ENCODE measurements at regions not wholly inside any gene's neighbourhood (a gene's known extent, or its start where the extent isn't known, plus 50 kb on each side); places are given as distances from the start of the nearest gene placed in this dataset.

DNA sequence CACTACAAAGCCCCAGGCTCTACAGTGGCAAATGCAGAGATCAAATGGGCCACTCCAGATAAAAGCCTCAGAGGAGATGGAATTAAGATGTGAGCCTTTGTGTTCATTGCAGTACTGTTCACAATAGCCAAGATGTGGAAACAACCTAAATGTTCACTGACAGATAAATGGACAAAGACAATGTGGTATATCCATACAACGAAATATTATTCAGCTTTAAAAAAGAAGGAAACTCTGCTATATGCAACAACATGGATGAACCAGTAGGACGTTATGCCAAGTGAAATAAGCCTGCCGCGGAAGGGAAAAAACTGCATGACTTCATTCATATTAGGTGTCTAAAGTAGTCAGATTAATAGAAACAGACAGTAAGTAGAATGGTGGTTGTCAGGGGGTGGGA, 170.5 kb upstream of the TBX20 start:
- Histone ChIP-seq H3K4me3 (no peak overlapping the region), H3K27me3 (peaks cover 0 to 5% (median 0%) of the 10 kb centered on the region in 3 donors), H3K27ac (no peak overlapping the region), H3K9me3 (peaks cover 0 to 7% (median 2%) of the 10 kb centered on the region in 4 donors), H3K4me1 (peaks cover 0 to 4% (median 0%) of the 10 kb centered on the region in 4 donors), H3K36me3 (no peaks in the 10 kb centered on the region)
- intact Hi-C loops (cut with DNase I; ENCODE audit: low total_unique reads): loop anchor here (10.0 kb wide), 1 partner anchor 90 kb away; no protein-coding TSS in a partner anchor
- TF ChIP-seq POLR2AphosphoS5 (IDR thresholded peaks at IDR 0.05) (no peak), EP300 (IDR thresholded peaks at IDR 0.05) (no peak), POLR2A (IDR thresholded peaks at IDR 0.05) (no peak)
- TF ChIP-seq, protein P1, sequence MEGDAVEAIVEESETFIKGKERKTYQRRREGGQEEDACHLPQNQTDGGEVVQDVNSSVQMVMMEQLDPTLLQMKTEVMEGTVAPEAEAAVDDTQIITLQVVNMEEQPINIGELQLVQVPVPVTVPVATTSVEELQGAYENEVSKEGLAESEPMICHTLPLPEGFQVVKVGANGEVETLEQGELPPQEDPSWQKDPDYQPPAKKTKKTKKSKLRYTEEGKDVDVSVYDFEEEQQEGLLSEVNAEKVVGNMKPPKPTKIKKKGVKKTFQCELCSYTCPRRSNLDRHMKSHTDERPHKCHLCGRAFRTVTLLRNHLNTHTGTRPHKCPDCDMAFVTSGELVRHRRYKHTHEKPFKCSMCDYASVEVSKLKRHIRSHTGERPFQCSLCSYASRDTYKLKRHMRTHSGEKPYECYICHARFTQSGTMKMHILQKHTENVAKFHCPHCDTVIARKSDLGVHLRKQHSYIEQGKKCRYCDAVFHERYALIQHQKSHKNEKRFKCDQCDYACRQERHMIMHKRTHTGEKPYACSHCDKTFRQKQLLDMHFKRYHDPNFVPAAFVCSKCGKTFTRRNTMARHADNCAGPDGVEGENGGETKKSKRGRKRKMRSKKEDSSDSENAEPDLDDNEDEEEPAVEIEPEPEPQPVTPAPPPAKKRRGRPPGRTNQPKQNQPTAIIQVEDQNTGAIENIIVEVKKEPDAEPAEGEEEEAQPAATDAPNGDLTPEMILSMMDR (IDR thresholded peaks at IDR 0.05): no peak
- WGBS, 5 donors: 80 to 87% (median 85%) methylated on average over 4 of the region's 4 CpGs
- no peak for DNase-seq

DNA sequence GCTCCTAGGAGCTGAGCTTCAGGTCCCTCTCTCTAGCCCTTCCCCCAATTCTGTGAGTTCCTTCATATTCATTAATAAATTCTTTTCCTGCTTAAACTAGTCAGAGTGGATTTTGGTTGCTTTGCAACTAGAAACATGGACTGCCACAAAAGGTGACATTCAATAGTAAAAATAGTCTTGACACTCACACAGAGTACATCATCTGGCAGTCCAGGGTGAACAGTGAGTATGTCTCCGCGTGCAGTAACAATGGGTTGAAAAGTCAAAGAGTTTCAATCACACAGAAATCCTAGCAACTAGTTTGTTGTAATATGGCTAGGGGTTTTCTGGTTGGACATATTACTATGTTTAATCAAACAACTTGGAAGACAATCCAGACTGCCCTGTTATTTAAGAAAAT, 168.8 kb upstream of the TBX20 start:
- intact Hi-C loops (cut with DNase I; ENCODE audit: low total_unique reads): loop anchor here (10.0 kb wide), 1 partner anchor 92 kb away; no protein-coding TSS in a partner anchor
- TF ChIP-seq EP300 (IDR thresholded peaks at IDR 0.05) (no peak), POLR2AphosphoS5 (IDR thresholded peaks at IDR 0.05) (no peak)
- DNase-seq: no peak
- WGBS, 5 donors: 90 to 98% (median 94%) methylated on average over 2 of the region's 2 CpGs
- Histone ChIP-seq H3K4me1 (peaks cover 0 to 4% (median 0%) of the 10 kb centered on the region in 4 donors), H3K9me3 (peaks cover 0 to 7% (median 0%) of the 10 kb centered on the region in 4 donors), H3K27me3 (peaks cover 0 to 5% (median 0%) of the 10 kb centered on the region in 3 donors), H3K36me3 (no peaks in the 10 kb centered on the region), H3K27ac (no peak overlapping the region), H3K4me3 (no peak overlapping the region)

DNA sequence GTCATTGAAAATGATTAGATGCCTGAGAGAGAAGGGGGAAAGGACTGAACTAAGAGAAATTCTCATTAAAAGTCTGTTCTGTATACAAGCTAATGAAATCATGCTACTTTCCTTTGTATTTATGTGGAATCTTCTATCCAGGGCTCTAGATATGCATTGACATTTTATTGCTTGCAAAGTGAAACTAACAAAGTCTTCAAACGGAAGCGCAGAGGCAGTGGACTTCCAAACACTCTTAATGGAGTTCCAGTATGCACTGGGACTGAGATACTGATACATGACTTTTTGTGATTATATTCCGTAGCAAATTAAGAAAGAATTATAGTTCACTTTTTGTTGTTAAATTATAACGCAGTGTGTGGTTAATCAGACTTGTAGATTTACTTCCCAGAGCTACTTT, 166.8 kb upstream of the TBX20 start:
- DNase-seq: no peak
- no peaks in the 10 kb centered on the region for H3K36me3 ChIP-seq
- intact Hi-C loops (cut with DNase I; ENCODE audit: low total_unique reads): loop anchor here (10.0 kb wide), 1 partner anchor 94 kb away; no protein-coding TSS in a partner anchor
- no peak for TF ChIP-seq EP300 (IDR thresholded peaks at IDR 0.05)
- TF ChIP-seq POLR2AphosphoS5 (IDR thresholded peaks at IDR 0.05): no peak
- TF ChIP-seq POLR2A (IDR thresholded peaks at IDR 0.05): no peak
- TF ChIP-seq, protein P1 (IDR thresholded peaks at IDR 0.05): no peak
- H3K4me1 ChIP-seq: peaks cover 0 to 4% (median 0%) of the 10 kb centered on the region in 4 donors
- H3K27me3 ChIP-seq: peaks cover 0 to 5% (median 0%) of the 10 kb centered on the region in 3 donors
- 38 to 59% (median 44%) methylated on average over 4 of the region's 4 CpGs for WGBS, 5 donors
- H3K4me3 ChIP-seq: no peak overlapping the region
- H3K27ac ChIP-seq: no peak overlapping the region
- H3K9me3 ChIP-seq: no peaks in the 10 kb centered on the region

DNA sequence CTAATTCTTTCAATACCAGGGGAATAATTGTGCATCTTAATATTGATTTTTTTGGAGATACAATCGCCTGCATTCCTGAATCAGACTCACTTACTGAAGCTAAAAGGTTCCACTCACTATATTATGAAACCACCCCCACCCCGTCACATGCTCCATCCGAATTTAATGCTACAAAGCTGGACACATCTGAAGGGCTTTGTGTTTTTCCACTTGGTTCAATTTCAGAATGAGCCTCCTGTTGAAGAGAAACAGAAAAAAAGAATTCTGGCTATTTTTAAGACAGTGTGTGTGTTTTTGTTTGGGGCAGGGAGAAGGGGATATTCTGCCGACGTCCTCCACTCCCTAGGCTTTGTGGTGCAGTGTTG, 165.5 kb upstream of the TBX20 start:
- no peaks in the 10 kb centered on the region for H3K36me3 ChIP-seq
- no peaks in the 10 kb centered on the region for H3K9me3 ChIP-seq
- peaks cover 0 to 5% (median 0%) of the 10 kb centered on the region in 3 donors for H3K27me3 ChIP-seq
- no peak for DNase-seq
- intact Hi-C loops (cut with DNase I; ENCODE audit: low total_unique reads): no loop called here
- H3K4me3 ChIP-seq: no peak overlapping the region
- peaks cover 0 to 4% (median 0%) of the 10 kb centered on the region in 4 donors for H3K4me1 ChIP-seq
- H3K27ac ChIP-seq: no peak overlapping the region
- 63 to 74% (median 67%) methylated on average over 5 of the region's 5 CpGs for WGBS, 5 donors
- TF ChIP-seq, protein P1 (IDR thresholded peaks at IDR 0.05): no peak
- TF ChIP-seq POLR2A (IDR thresholded peaks at IDR 0.05) (no peak), POLR2AphosphoS5 (IDR thresholded peaks at IDR 0.05) (no peak), EP300 (IDR thresholded peaks at IDR 0.05) (no peak)

DNA sequence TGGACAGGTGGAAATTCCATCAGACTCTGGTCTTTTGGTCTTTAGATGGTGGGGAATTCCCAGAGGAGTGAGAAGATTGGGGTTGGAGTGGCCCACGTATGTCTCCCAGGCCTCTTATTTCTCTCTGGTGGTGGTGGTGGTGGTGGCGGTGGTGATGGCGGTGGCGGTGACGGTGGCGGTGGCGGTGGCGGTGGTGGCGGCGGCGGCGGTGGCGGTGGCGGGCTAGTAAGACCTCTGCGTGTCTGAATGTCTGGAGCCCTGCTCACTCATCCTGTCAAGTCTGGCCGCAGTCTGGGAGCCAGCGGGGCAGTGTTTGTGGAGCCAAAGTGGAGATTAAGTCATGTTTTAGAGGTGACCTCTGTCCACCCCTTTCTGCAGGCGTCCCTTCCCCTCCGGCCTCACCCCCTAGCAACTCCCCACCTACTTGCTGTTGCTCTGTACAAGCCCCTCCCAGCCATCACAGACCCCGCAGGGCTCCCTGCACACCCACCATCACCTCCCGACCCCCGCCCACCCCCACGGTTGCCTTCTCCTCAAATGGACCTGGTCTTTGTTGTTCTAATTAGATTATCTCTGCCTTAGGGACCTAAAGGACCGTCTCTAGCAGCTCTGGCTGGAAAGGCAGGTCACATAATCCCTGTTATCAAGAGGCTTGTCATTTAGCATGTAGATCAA, 165.0 kb upstream of the TBX20 start:
- intact Hi-C loops (cut with DNase I; ENCODE audit: low total_unique reads): no loop called here
- H3K36me3 ChIP-seq: no peaks in the 10 kb centered on the region
- peaks cover 0 to 4% (median 0%) of the 10 kb centered on the region in 4 donors for H3K4me1 ChIP-seq
- H3K27me3 ChIP-seq: peaks cover 0 to 5% (median 0%) of the 10 kb centered on the region in 3 donors
- no peak overlapping the region for H3K4me3 ChIP-seq
- no peaks in the 10 kb centered on the region for H3K9me3 ChIP-seq
- WGBS, 5 donors: 56 to 79% (median 70%) methylated on average over 18 to 24 of the region's 24 CpGs
- TF ChIP-seq, protein P1 (IDR thresholded peaks at IDR 0.05): no peak
- TF ChIP-seq POLR2A (IDR thresholded peaks at IDR 0.05): no peak
- no peak for TF ChIP-seq POLR2AphosphoS5 (IDR thresholded peaks at IDR 0.05)
- TF ChIP-seq EP300 (IDR thresholded peaks at IDR 0.05): no peak
- DNase-seq: no peak
- H3K27ac ChIP-seq: no peak overlapping the region
